ENCODE measurements at regions not wholly inside any gene's neighbourhood (a gene's known extent, or its start where the extent isn't known, plus 50 kb on each side); places are given as distances from the start of the nearest gene placed in this dataset.

DNA sequence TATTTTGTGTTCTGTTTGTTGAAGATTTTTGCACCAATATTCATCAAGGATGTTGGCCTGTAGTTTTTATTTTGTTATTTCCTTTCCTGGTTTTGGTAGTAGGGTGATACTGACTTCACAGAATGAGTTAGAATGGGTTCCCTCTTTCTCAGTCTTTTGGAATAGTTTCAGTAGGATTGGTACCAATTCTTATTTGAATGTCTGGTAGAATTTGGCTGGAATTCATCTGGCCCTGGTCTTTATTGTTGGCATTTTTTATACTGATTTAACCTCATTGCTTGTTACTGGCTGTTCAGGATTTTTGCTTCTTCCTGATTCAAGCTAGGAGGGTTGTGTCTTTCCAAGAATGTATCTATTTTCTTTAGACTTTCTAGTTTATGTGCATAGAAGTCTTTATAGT is 263.7 kb downstream of the SOX11 start:
- DNase-seq (ENCODE audit: low spot score) = no peak

- DNase-seq (ENCODE audit: low spot score) = no peak
These were observed 267.9 kb downstream of the SOX11 start for GRCh38 chr2:5959836-5960820.

DNA sequence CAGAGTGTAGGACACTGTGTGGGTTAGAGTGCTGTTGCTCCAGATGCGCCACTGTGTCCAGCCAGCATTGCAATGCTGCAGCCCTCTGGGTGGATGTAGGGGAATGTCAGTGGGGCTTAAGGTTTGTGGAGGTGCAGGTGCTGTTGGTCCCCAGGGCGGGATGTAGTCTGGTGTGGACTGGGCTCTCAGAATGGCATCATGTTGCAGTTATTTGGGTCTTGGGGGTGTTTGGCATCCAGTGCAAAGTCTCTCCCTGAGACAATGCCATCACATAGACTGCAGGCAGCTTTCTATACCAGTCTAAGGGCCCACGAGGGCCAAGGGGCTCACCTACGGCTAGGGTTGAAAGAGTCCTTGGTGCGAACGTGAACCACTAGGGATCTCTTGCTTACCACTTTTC is 275.3 kb downstream of the SOX11 start:
- no peak for DNase-seq (ENCODE audit: low spot score)

DNA sequence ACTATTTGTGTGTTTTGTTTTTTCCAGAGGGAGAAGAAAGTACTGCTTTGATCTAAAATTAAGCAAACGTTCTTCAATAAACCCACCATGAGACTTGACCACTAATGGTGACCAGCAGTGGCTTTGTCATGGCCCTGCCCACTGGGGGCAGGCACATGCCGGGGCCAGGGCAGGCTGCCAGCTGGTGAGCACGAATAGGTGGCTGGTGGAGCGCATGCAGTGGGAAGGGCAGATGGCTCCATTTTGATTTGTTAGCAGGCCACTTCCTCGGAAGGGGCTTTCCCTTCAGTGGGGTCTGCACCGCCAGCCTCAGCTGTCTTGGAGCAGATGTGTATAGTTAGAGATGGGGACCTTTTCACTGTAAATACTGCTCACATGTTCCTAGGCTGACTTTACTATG is 277.1 kb downstream of the SOX11 start:
- no peak for DNase-seq (ENCODE audit: low spot score)

DNA sequence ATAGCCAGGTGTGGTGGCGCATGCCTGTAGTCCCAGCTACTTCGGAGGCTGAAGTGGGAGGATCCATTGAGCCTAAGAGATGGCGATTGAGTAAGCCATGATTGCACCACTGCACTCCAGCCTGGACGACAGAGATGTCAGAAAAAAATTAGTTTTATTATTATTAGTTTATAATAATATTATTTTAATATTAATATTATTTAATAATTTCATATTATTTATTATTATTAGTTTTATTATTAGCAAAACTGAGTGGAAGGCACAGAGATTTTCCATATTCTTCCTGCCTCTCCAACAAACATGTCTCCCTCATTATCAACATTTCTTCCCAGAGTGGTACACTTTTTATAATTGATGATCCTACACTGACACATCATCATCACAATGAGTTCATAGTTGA is 278.2 kb downstream of the SOX11 start:
- DNase-seq (ENCODE audit: low spot score) = no peak

GRCh38 chr2:5974477-5974876 is 282.3 kb downstream of the SOX11 start:
- DNase-seq (ENCODE audit: low spot score) = no peak

- DNase-seq (ENCODE audit: low spot score) = no peak
These were observed 283.2 kb downstream of the SOX11 start for GRCh38 chr2:5975401-5975800.

GRCh38 chr2:5976531-5977065 is 284.4 kb downstream of the SOX11 start:
- DNase-seq (ENCODE audit: low spot score) = no peak

- DNase-seq (ENCODE audit: low spot score) = no peak
These were observed 285.3 kb downstream of the SOX11 start for GRCh38 chr2:5977477-5977876.

GRCh38 chr2:5978131-5978751 is 286.1 kb downstream of the SOX11 start:
- DNase-seq (ENCODE audit: low spot score) = no peak

- no peak for DNase-seq (ENCODE audit: low spot score)
These were observed 288.4 kb downstream of the SOX11 start for GRCh38 chr2:5980450-5981190.

GRCh38 chr2:5982193-5982902 is 290.2 kb downstream of the SOX11 start:
- DNase-seq (ENCODE audit: low spot score) = no peak

DNA sequence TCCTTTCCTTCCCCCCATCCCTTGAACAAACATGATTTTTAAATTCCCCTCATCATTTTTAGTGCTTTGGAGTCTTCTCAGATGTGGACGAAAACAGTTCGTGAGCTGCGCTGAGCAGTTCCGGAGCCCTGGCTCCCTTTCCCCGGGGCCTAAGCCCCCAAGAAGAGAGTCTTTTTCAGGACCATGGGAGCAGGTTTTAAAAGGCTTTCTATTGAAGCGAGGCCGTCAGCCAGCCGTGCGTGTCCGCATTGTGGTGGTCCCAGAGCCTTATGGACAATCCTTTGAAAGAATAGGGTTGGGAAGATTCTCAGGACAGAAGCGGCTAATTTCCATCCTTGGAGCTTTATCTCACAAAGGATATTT is 290.7 kb downstream of the SOX11 start:
- DNase-seq (ENCODE audit: low spot score) = no peak

DNA sequence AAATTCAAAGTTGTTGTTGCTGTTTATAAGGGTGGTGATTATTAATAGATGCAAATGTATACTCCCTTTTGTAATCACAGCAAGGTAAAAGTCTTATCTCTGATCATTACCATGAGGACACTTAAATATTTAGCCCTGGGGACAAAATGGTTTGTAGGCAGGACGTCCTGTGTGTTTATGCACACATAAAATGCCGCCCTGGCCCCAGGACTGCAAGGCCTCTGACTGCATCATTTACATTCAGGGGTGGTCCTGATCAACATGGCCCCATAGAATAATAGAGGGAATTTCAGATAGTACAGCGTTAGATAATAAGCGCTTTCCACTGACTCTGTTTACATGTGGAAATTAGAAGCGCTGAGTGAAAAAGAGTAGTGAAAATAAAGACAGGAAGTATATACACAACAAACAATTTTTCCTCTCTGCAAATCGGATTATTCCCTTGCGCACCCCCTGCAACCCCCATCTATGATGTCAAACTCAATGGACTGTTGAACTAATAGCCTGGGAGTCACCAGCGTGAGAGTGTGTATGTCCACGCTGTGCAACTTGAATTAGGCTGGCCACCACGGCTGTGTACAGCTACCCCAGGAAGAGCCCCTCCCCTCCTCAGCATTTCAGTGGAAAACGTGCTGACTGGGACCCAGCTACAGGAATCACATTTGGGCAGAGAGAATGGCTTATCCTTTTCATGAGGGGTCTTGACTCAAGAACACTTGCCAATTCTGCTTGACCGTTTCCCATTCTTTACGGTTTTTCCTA is 291.5 kb downstream of the SOX11 start:
- no peak for DNase-seq (ENCODE audit: low spot score)

DNA sequence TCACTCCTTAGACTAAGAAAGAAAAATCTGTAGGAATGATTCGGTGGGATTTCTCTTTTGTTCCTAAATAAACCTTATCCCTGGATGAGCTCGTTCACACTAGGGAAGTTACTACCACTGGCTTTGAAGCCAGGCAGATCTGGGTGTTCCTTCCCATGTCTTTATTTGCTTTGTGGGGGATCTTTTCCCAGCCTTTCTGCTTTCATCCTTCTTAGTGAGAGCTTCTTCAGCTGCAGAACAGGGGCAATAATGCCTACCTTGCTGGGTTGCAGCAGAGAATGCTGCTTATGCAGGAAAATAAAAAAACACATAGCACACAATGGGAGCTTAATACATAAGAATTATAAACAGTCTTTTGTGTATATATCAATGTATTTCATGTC is 292.1 kb downstream of the SOX11 start:
- DNase-seq (ENCODE audit: low spot score) = no peak

GRCh38 chr2:5984946-5985345 is 292.8 kb downstream of the SOX11 start:
- DNase-seq (ENCODE audit: low spot score) = no peak

- DNase-seq (ENCODE audit: low spot score) = no peak
These were observed 293.6 kb downstream of the SOX11 start for GRCh38 chr2:5985536-5986385.

- no peak for DNase-seq (ENCODE audit: low spot score)
These were observed 294.9 kb downstream of the SOX11 start for GRCh38 chr2:5986801-5987787.

- no peak for DNase-seq (ENCODE audit: low spot score)
These were observed 295.9 kb downstream of the SOX11 start for GRCh38 chr2:5988120-5988519.

Data from iPS-NIHi11 (cell line).